A549 (cell line): ENCODE measurements at regions not wholly inside any gene's neighbourhood (a gene's known extent, or its start where the extent isn't known, plus 50 kb on each side); places are given as distances from the start of the nearest gene placed in this dataset.

Experiments
- CTCF ChIP-seq: fragments of >200 bp; sonication (Bioruptor Twin); formaldehyde crosslinking; IDR thresholded peaks from 3 replicates; pipeline ENCODE4 v1.5.1; 2016
- HOXB5 ChIP-seq: fragments of 250-450 bp; sonication (Bioruptor Pico); IDR thresholded peaks from 2 replicates; pipeline ENCODE4 v1.5.0; 2020; ENCODE audit warnings: mild to moderate bottlenecking, moderate library complexity
- KDM1A ChIP-seq: fragments of 200-600 bp; sonication (generic); IDR thresholded peaks from 2 replicates; pipeline ENCODE4 v1.6.1; 2016; ENCODE audit warnings: low read depth, mild to moderate bottlenecking
- PHF8 ChIP-seq: fragments of 200-600 bp; sonication (generic); IDR thresholded peaks from 2 replicates; pipeline ENCODE4 v1.6.1; 2016; ENCODE audit warnings: low read depth, mild to moderate bottlenecking, antibody characterized with exemption, moderate library complexity, borderline replicate concordance
- POLR2A ChIP-seq: IDR thresholded peaks from 2 replicates; pipeline ENCODE4 v1.6.1; 2012; ENCODE audit warnings: mild to moderate bottlenecking, low read length

- TF ChIP-seq CTCF: no peak
- TF ChIP-seq POLR2A: no peak
- TF ChIP-seq PHF8: no peak
- TF ChIP-seq KDM1A: no peak
- TF ChIP-seq HOXB5: no peak
These were observed 88.9 kb upstream of the LNX1 start for GRCh38 chr4:53680168-53680567.
